ENCODE measurements at regions not wholly inside any gene's neighbourhood (a gene's known extent, or its start where the extent isn't known, plus 50 kb on each side); places are given as distances from the start of the nearest gene placed in this dataset.

- TF ChIP-seq FOXM1 (IDR thresholded peaks at IDR 0.05; ENCODE audit: borderline replicate concordance, low read depth) (no peak), EP300 (IDR thresholded peaks at IDR 0.05; ENCODE audit: borderline replicate concordance) (no peak), NFIC (IDR thresholded peaks at IDR 0.05) (no peak), CREB1 (IDR thresholded peaks at IDR 0.05; ENCODE audit: low read depth) (no peak), TCF12 (IDR thresholded peaks at IDR 0.05; ENCODE audit: low read depth) (no peak), TAF1 (IDR thresholded peaks at IDR 0.05; ENCODE audit: low read depth) (no peak), YY1 (IDR thresholded peaks at IDR 0.05; ENCODE audit: low read depth) (no peak), EGR1 (IDR thresholded peaks at IDR 0.05) (no peak)
- TF ChIP-seq, protein P1, sequence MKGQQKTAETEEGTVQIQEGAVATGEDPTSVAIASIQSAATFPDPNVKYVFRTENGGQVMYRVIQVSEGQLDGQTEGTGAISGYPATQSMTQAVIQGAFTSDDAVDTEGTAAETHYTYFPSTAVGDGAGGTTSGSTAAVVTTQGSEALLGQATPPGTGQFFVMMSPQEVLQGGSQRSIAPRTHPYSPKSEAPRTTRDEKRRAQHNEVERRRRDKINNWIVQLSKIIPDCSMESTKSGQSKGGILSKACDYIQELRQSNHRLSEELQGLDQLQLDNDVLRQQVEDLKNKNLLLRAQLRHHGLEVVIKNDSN (IDR thresholded peaks at IDR 0.05), result no peak
- TF ChIP-seq, protein P2, sequence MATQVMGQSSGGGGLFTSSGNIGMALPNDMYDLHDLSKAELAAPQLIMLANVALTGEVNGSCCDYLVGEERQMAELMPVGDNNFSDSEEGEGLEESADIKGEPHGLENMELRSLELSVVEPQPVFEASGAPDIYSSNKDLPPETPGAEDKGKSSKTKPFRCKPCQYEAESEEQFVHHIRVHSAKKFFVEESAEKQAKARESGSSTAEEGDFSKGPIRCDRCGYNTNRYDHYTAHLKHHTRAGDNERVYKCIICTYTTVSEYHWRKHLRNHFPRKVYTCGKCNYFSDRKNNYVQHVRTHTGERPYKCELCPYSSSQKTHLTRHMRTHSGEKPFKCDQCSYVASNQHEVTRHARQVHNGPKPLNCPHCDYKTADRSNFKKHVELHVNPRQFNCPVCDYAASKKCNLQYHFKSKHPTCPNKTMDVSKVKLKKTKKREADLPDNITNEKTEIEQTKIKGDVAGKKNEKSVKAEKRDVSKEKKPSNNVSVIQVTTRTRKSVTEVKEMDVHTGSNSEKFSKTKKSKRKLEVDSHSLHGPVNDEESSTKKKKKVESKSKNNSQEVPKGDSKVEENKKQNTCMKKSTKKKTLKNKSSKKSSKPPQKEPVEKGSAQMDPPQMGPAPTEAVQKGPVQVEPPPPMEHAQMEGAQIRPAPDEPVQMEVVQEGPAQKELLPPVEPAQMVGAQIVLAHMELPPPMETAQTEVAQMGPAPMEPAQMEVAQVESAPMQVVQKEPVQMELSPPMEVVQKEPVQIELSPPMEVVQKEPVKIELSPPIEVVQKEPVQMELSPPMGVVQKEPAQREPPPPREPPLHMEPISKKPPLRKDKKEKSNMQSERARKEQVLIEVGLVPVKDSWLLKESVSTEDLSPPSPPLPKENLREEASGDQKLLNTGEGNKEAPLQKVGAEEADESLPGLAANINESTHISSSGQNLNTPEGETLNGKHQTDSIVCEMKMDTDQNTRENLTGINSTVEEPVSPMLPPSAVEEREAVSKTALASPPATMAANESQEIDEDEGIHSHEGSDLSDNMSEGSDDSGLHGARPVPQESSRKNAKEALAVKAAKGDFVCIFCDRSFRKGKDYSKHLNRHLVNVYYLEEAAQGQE (IDR thresholded peaks at IDR 0.05; ENCODE audit: low read depth), result no peak
Observed at GRCh38 chr20:48406498-48406897, 421.3 kb downstream of the PREX1 start.

- TF ChIP-seq MAX (IDR thresholded peaks at IDR 0.05), result no peak
- TF ChIP-seq EGR1 (IDR thresholded peaks at IDR 0.05), result no peak
- TF ChIP-seq NFIC (IDR thresholded peaks at IDR 0.05), result no peak
- no peak for TF ChIP-seq YY1 (IDR thresholded peaks at IDR 0.05; ENCODE audit: low read depth)
- no peak for TF ChIP-seq RAD21 (IDR thresholded peaks at IDR 0.05; ENCODE audit: low read depth)
- no peak for TF ChIP-seq CREB1 (IDR thresholded peaks at IDR 0.05; ENCODE audit: low read depth)
- TF ChIP-seq TEAD4 (IDR thresholded peaks at IDR 0.05), result no peak
- TF ChIP-seq, protein P1 (IDR thresholded peaks at IDR 0.05), result no peak
- no peak for TF ChIP-seq TCF12 (IDR thresholded peaks at IDR 0.05; ENCODE audit: low read depth)
- TF ChIP-seq ZBTB7A (IDR thresholded peaks at IDR 0.05; ENCODE audit: low read depth), result no peak
- no peak for TF ChIP-seq TAF1 (IDR thresholded peaks at IDR 0.05; ENCODE audit: low read depth)
- TF ChIP-seq, protein P2 (IDR thresholded peaks at IDR 0.05; ENCODE audit: low read depth), result no peak
- no peak for TF ChIP-seq CEBPB (IDR thresholded peaks at IDR 0.05)
- no peak for TF ChIP-seq EP300 (IDR thresholded peaks at IDR 0.05; ENCODE audit: borderline replicate concordance)
- TF ChIP-seq FOXM1 (IDR thresholded peaks at IDR 0.05; ENCODE audit: borderline replicate concordance, low read depth), result no peak
Observed at GRCh38 chr20:48405909-48406308, 421.9 kb downstream of the PREX1 start.

GRCh38 chr20:48404598-48404997 is 423.2 kb downstream of the PREX1 start:
- no peak for TF ChIP-seq CEBPB (IDR thresholded peaks at IDR 0.05)
- no peak for TF ChIP-seq NFIC (IDR thresholded peaks at IDR 0.05)
- no peak for TF ChIP-seq RAD21 (IDR thresholded peaks at IDR 0.05; ENCODE audit: low read depth)
- no peak for TF ChIP-seq TCF12 (IDR thresholded peaks at IDR 0.05; ENCODE audit: low read depth)
- TF ChIP-seq EP300 (IDR thresholded peaks at IDR 0.05; ENCODE audit: borderline replicate concordance), result no peak
- no peak for TF ChIP-seq FOXM1 (IDR thresholded peaks at IDR 0.05; ENCODE audit: borderline replicate concordance, low read depth)
- TF ChIP-seq TEAD4 (IDR thresholded peaks at IDR 0.05), result no peak
- TF ChIP-seq, protein P1 (IDR thresholded peaks at IDR 0.05), result no peak
- TF ChIP-seq CREB1 (IDR thresholded peaks at IDR 0.05; ENCODE audit: low read depth), result no peak
- no peak for TF ChIP-seq ZBTB7A (IDR thresholded peaks at IDR 0.05; ENCODE audit: low read depth)
- no peak for TF ChIP-seq MAX (IDR thresholded peaks at IDR 0.05)
- no peak for TF ChIP-seq EGR1 (IDR thresholded peaks at IDR 0.05)
- no peak for TF ChIP-seq TAF1 (IDR thresholded peaks at IDR 0.05; ENCODE audit: low read depth)
- no peak for TF ChIP-seq YY1 (IDR thresholded peaks at IDR 0.05; ENCODE audit: low read depth)
- TF ChIP-seq, protein P2 (IDR thresholded peaks at IDR 0.05; ENCODE audit: low read depth), result no peak

DNA sequence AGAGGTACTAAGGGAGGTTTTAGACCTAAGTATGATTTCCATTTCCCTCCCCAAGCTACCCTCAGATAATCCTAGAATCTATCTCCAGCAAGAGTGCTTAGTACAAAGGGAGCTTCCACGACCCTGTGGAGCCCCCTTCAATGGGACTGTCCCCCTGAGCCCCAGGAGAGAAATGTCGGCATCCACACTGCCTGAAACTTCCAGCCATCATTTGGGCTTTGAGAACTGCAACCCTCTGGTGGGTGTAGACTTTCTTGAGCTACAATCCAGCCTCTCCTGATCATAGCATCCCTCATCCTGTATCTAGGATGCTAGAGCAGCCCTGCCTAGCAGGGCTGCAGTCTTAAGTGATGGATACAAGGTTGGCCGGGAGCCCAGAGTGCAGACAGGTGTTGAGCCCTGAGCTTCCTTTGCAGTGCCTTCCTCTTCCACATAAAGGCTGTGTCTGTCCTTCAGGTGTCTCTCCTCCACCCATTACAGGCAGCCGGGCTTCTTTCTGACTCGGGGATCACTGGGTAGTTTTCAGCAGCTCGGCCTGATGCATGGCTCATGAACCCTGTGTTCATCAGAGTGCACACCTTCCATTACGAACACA is 424.5 kb downstream of the PREX1 start:
- no peak for TF ChIP-seq EP300 (IDR thresholded peaks at IDR 0.05; ENCODE audit: borderline replicate concordance)
- TF ChIP-seq MAX (IDR thresholded peaks at IDR 0.05), result no peak
- TF ChIP-seq, protein P1 (IDR thresholded peaks at IDR 0.05), result no peak
- TF ChIP-seq, protein P2 (IDR thresholded peaks at IDR 0.05; ENCODE audit: low read depth), result no peak
- no peak for TF ChIP-seq TEAD4 (IDR thresholded peaks at IDR 0.05)
- TF ChIP-seq ZBTB7A (IDR thresholded peaks at IDR 0.05; ENCODE audit: low read depth), result no peak
- TF ChIP-seq TAF1 (IDR thresholded peaks at IDR 0.05; ENCODE audit: low read depth), result no peak

Measured in Ishikawa (cell line).